Lower leg skin (tissue), 3 donors: ENCODE measurements at regions not wholly inside any gene's neighbourhood (a gene's known extent, or its start where the extent isn't known, plus 50 kb on each side); places are given as distances from the start of the nearest gene placed in this dataset.

Source experiments
- CTCF ChIP-seq, 3 donors: fragments of 450-650 bp; IDR thresholded peaks; one replicate each; pipeline ENCODE4 v1.5.1; 2016; ENCODE audit warnings: antibody characterized with exemption in 3 of 3, mild to moderate bottlenecking in 3 of 3, moderate library complexity in 2 of 3
- POLR2A ChIP-seq, 2 donors: fragments of 450-650 bp; IDR thresholded peaks; one replicate each; pipeline ENCODE4 v1.6.1; 2016 to 2017; ENCODE audit warnings: antibody characterized with exemption in 2 of 2, mild to moderate bottlenecking in 1 of 2, moderate library complexity in 1 of 2

- TF ChIP-seq CTCF (IDR thresholded peaks at IDR 0.05) (no peak), POLR2A (IDR thresholded peaks at IDR 0.05) (no peak)
Observed at GRCh38 chr2:16209799-16210198, 269.4 kb downstream of the MYCN start.
